Type B pancreatic cell (in vitro differentiated cells): ENCODE measurements at regions not wholly inside any gene's neighbourhood (a gene's known extent, or its start where the extent isn't known, plus 50 kb on each side); places are given as distances from the start of the nearest gene placed in this dataset.

Experiments
- DNase-seq: peaks from one replicate; pipeline ENCODE4 v3.0.0; 2021; ENCODE audit warnings: mixed read lengths; ENCODE audit not compliant: unreplicated experiment; ENCODE audit errors: extremely low spot score
- H3K27ac Mint-ChIP-seq: 2 replicates; pipeline ENCODE4 v1.8.0; 2021; ENCODE audit warnings: mild to moderate bottlenecking, mixed read lengths
- H3K27me3 Mint-ChIP-seq: 2 replicates; pipeline ENCODE4 v1.8.0; 2021; ENCODE audit warnings: mixed read lengths
- H3K36me3 Mint-ChIP-seq: 2 replicates; pipeline ENCODE4 v1.8.0; 2021; ENCODE audit warnings: mixed read lengths
- H3K4me1 Mint-ChIP-seq: one replicate; pipeline ENCODE4 v1.8.0; 2021; ENCODE audit warnings: mixed read lengths; ENCODE audit not compliant: unreplicated experiment
- H3K4me3 Mint-ChIP-seq: 2 replicates; pipeline ENCODE4 v1.8.0; 2021; ENCODE audit warnings: mild to moderate bottlenecking, mixed read lengths
- H3K9me3 Mint-ChIP-seq: 2 replicates; pipeline ENCODE4 v1.8.0; 2021; ENCODE audit warnings: mixed read lengths
- CTCF ChIP-seq: fragments of 200-600 bp; sonication (generic); conservative IDR thresholded peaks from 2 replicates; pipeline ENCODE4 v1.5.0; 2021; ENCODE audit warnings: antibody characterized with exemption, mild to moderate bottlenecking

- no peak for TF ChIP-seq CTCF
- no peak overlapping the region for H3K27ac Mint-ChIP-seq
- no peaks in the 10 kb centered on the region for H3K4me1 Mint-ChIP-seq
These were observed 65.0 kb upstream of the DNAJC19 start for GRCh38 chr3:181054538-181054937.

GRCh38 chr3:181052256-181052655 is 62.7 kb upstream of the DNAJC19 start:
- Mint-ChIP-seq H3K27ac (no peak overlapping the region), H3K27me3 (no peaks in the 10 kb centered on the region), H3K4me3 (no peak overlapping the region), H3K9me3 (peaks cover 9% of the 10 kb centered on the region), H3K4me1 (no peaks in the 10 kb centered on the region), H3K36me3 (no peaks in the 10 kb centered on the region)
- no peak for DNase-seq
- no peak for TF ChIP-seq CTCF

More at GRCh38 chr3:181054538-181054937, 65.0 kb upstream of the DNAJC19 start:
- Mint-ChIP-seq H3K4me3 (no peak overlapping the region), H3K9me3 (peaks cover 4% of the 10 kb centered on the region), H3K36me3 (no peaks in the 10 kb centered on the region), H3K27me3 (no peaks in the 10 kb centered on the region)
- no peak for DNase-seq

- H3K27ac Mint-ChIP-seq, result no peak overlapping the region
- no peak for TF ChIP-seq CTCF
- peaks cover 9% of the 10 kb centered on the region for H3K9me3 Mint-ChIP-seq
- DNase-seq, result no peak
- no peak overlapping the region for H3K4me3 Mint-ChIP-seq
- H3K4me1 Mint-ChIP-seq, result no peaks in the 10 kb centered on the region
- H3K36me3 Mint-ChIP-seq, result no peaks in the 10 kb centered on the region
- no peaks in the 10 kb centered on the region for H3K27me3 Mint-ChIP-seq
These were observed 61.2 kb upstream of the DNAJC19 start for GRCh38 chr3:181050738-181051137.

GRCh38 chr3:181040030-181040429 is 50.5 kb upstream of the DNAJC19 start:
- Mint-ChIP-seq H3K27ac (no peak overlapping the region), H3K4me1 (no peaks in the 10 kb centered on the region), H3K27me3 (no peaks in the 10 kb centered on the region), H3K4me3 (no peak overlapping the region), H3K9me3 (no peaks in the 10 kb centered on the region), H3K36me3 (no peaks in the 10 kb centered on the region)
- no peak for TF ChIP-seq CTCF
- no peak for DNase-seq
